ENCODE measurements at regions not wholly inside any gene's neighbourhood (a gene's known extent, or its start where the extent isn't known, plus 50 kb on each side); places are given as distances from the start of the nearest gene placed in this dataset.

- no peaks in the 10 kb centered on the region for H3K36me3 ChIP-seq
- TF ChIP-seq CTCF (IDR thresholded peaks at IDR 0.05) (no peak), POLR2A (IDR thresholded peaks at IDR 0.05) (no peak), EP300 (IDR thresholded peaks at IDR 0.05) (no peak), POLR2AphosphoS5 (IDR thresholded peaks at IDR 0.05) (no peak)
- no peak overlapping the region for H3K27ac ChIP-seq
- intact Hi-C loops (cut with DNase I; ENCODE audit: low total_unique reads), result no loop called here
- DNase-seq, result no peak
- peaks cover 0 to 4% (median 0%) of the 10 kb centered on the region in 3 donors for H3K27me3 ChIP-seq
- 87 to 96% (median 90%) methylated on average over 4 of the region's 4 CpGs for WGBS, 5 donors
- H3K4me3 ChIP-seq, result no peak overlapping the region
- H3K9me3 ChIP-seq, result peaks cover 0 to 4% (median 0%) of the 10 kb centered on the region in 4 donors
- H3K4me1 ChIP-seq, result peaks cover 0 to 35% (median 15%) of the 10 kb centered on the region in 4 donors
Observed at GRCh38 chr15:70431854-70432253, 331.5 kb downstream of the UACA start.

GRCh38 chr15:70430069-70430468 is 332.4 kb upstream of the TLE3 start:
- Histone ChIP-seq H3K27ac (no peak overlapping the region), H3K36me3 (no peaks in the 10 kb centered on the region), H3K9me3 (peaks cover 0 to 4% (median 0%) of the 10 kb centered on the region in 4 donors), H3K4me3 (no peak overlapping the region), H3K4me1 (peaks cover 0 to 25% (median 10%) of the 10 kb centered on the region in 4 donors), H3K27me3 (peaks cover 0 to 4% (median 0%) of the 10 kb centered on the region in 3 donors)
- WGBS, 5 donors, result 31 to 52% (median 40%) methylated on average over 1 of the region's 1 CpG
- TF ChIP-seq POLR2A (IDR thresholded peaks at IDR 0.05) (no peak), POLR2AphosphoS5 (IDR thresholded peaks at IDR 0.05) (peak; percentile 7 to 35 (median 34)), EP300 (IDR thresholded peaks at IDR 0.05) (no peak)
- intact Hi-C loops (cut with DNase I; ENCODE audit: low total_unique reads), result no loop called here
- DNase-seq, result no peak

- 78 to 92% (median 85%) methylated on average over 5 of the region's 5 CpGs for WGBS, 5 donors
- peaks cover 0 to 4% (median 0%) of the 10 kb centered on the region in 4 donors for H3K9me3 ChIP-seq
- peaks cover 0 to 18% (median 5%) of the 10 kb centered on the region in 4 donors for H3K4me1 ChIP-seq
- no peak for DNase-seq
- no peak overlapping the region for H3K27ac ChIP-seq
- TF ChIP-seq EP300 (IDR thresholded peaks at IDR 0.05) (no peak), POLR2A (IDR thresholded peaks at IDR 0.05) (no peak), POLR2AphosphoS5 (IDR thresholded peaks at IDR 0.05) (no peak), CTCF (IDR thresholded peaks at IDR 0.05) (no peak)
- no peak overlapping the region for H3K4me3 ChIP-seq
- intact Hi-C loops (cut with DNase I; ENCODE audit: low total_unique reads), result no loop called here
- H3K36me3 ChIP-seq, result no peaks in the 10 kb centered on the region
- peaks cover 0 to 4% (median 0%) of the 10 kb centered on the region in 3 donors for H3K27me3 ChIP-seq
Observed at GRCh38 chr15:70429056-70429722, 331.5 kb upstream of the TLE3 start.

- no peaks in the 10 kb centered on the region for H3K36me3 ChIP-seq
- 85 to 95% (median 88%) methylated on average over 3 of the region's 3 CpGs for WGBS, 5 donors
- H3K27me3 ChIP-seq, result peaks cover 0 to 4% (median 0%) of the 10 kb centered on the region in 3 donors
- no peak overlapping the region for H3K27ac ChIP-seq
- H3K4me1 ChIP-seq, result peaks cover 0 to 9% (median under 1%) of the 10 kb centered on the region in 4 donors
- no peak overlapping the region for H3K4me3 ChIP-seq
- intact Hi-C loops (cut with DNase I; ENCODE audit: low total_unique reads), result no loop called here
- TF ChIP-seq EP300 (IDR thresholded peaks at IDR 0.05) (no peak), POLR2AphosphoS5 (IDR thresholded peaks at IDR 0.05) (no peak), POLR2A (IDR thresholded peaks at IDR 0.05) (no peak), CTCF (IDR thresholded peaks at IDR 0.05) (no peak)
- peaks cover 0 to 4% (median 0%) of the 10 kb centered on the region in 4 donors for H3K9me3 ChIP-seq
- DNase-seq, result no peak
Observed at GRCh38 chr15:70428211-70428822, 330.6 kb upstream of the TLE3 start.

All from stomach (tissue), 8 donors.